H1 (cell line): ENCODE measurements at regions not wholly inside any gene's neighbourhood (a gene's known extent, or its start where the extent isn't known, plus 50 kb on each side); places are given as distances from the start of the nearest gene placed in this dataset.

ENCODE experiments used
- CTCF ChIA-PET: fragments of 300-600 bp; sonication (Branson Sonifier 250); formaldehyde crosslinking; loops from one replicate; lab custom pipeline; 2021; ENCODE audit not compliant: partially characterized antibody; lab: Charles Lee
- POLR2A ChIA-PET: fragments of 300-600 bp; sonication (Branson Sonifier 250); formaldehyde crosslinking; loops from one replicate; lab custom pipeline; 2021; ENCODE audit warnings: inconsistent platforms; ENCODE audit not compliant: partially characterized antibody; lab: Charles Lee
- DNase-seq, 2 experiments: peaks; one replicate each; pipeline versions ENCODE4 v3.0.0 to v3.0.0-alpha.2; 2010 to 2022; ENCODE audit warnings: low spot score in 2 of 2, low read depth in 1 of 2, mixed read lengths in 1 of 2
- FAIRE-seq: peaks from 2 replicates; lab custom pipeline; 2011; peaks lifted over from hg19 to GRCh38; lab: Jason Lieb, UNC
- H2AFZ ChIP-seq: 2 replicates; pipeline ENCODE4 v1.8.1; 2012; ENCODE audit warnings: low read length, inconsistent platforms
- H2AK5ac ChIP-seq: 2 replicates; pipeline ENCODE4 v1.6.1; 2013; ENCODE audit warnings: low read depth, low read length
- H2BK120ac ChIP-seq: replicated peaks from 2 replicates; pipeline ENCODE3; 2013; ENCODE audit warnings: low read depth, low read length, inconsistent platforms
- H2BK12ac ChIP-seq: 2 replicates; pipeline ENCODE4 v1.6.1; 2013; ENCODE audit warnings: low read depth, low read length
- H2BK15ac ChIP-seq: 2 replicates; pipeline ENCODE4 v1.6.1; 2013; ENCODE audit warnings: low read length
- H2BK20ac ChIP-seq: 2 replicates; pipeline ENCODE4 v1.6.1; 2013; ENCODE audit warnings: low read length
- H2BK5ac ChIP-seq: 2 replicates; pipeline ENCODE4 v1.6.1; 2013; ENCODE audit warnings: low read depth, low read length
- H3K14ac ChIP-seq: 2 replicates; pipeline ENCODE4 v1.6.1; 2013; ENCODE audit warnings: inconsistent platforms; ENCODE audit not compliant: insufficient read length
- H3K18ac ChIP-seq: 2 replicates; pipeline ENCODE4 v1.6.1; 2013; ENCODE audit warnings: low read length; ENCODE audit errors: extremely low read depth
- H3K23ac ChIP-seq: 2 replicates; pipeline ENCODE4 v1.6.1; 2013; ENCODE audit warnings: inconsistent platforms; ENCODE audit not compliant: insufficient read length
- H3K23me2 ChIP-seq: 2 replicates; pipeline ENCODE4 v1.6.1; 2013; ENCODE audit warnings: low read depth, low read length
- H3K27ac ChIP-seq: 2 replicates; pipeline ENCODE4 v1.6.1; 2011; ENCODE audit warnings: low read depth, low read length, inconsistent platforms
- H3K27me3 ChIP-seq, 4 experiments: replicated peaks in 1 of 4; 1 replicate in 1 of 4; 2 replicates in 3 of 4; pipeline versions ENCODE4 v1.6.1 to v1.8.1; 2011 to 2013; ENCODE audit warnings: low read length in 3 of 4, mild to moderate bottlenecking in 3 of 4, inconsistent platforms in 2 of 4, mixed read lengths in 2 of 4, moderate library complexity in 1 of 4; ENCODE audit not compliant: control insufficient read depth in 3 of 4, insufficient read depth in 3 of 4; ENCODE audit errors: extremely low read depth in 1 of 4
- H3K36me3 ChIP-seq, 4 experiments: 2 replicates each; pipeline versions ENCODE4 v1.6.1 to v1.8.1; 2011 to 2013; ENCODE audit warnings: mild to moderate bottlenecking in 4 of 4, low read length in 3 of 4, moderate library complexity in 2 of 4, control low read depth in 1 of 4, inconsistent platforms in 1 of 4; ENCODE audit not compliant: insufficient read depth in 4 of 4, control insufficient read depth in 2 of 4
- H3K4ac ChIP-seq: replicated peaks from 2 replicates; pipeline ENCODE3; 2013; ENCODE audit warnings: low read length, low read depth, mixed read lengths, inconsistent platforms; ENCODE audit not compliant: insufficient read length
- H3K4me1 ChIP-seq, 4 experiments: replicated peaks in 1 of 4; 1 replicate in 1 of 4; 2 replicates in 3 of 4; pipeline versions ENCODE4 v1.6.1 to v1.8.1; 2011 to 2013; ENCODE audit warnings: low read length in 3 of 4, inconsistent platforms in 2 of 4, mixed read lengths in 1 of 4; ENCODE audit not compliant: insufficient read depth in 4 of 4, control insufficient read depth in 3 of 4
- H3K4me2 ChIP-seq, 2 experiments: 2 replicates each; pipeline versions ENCODE4 v1.6.1 to v1.8.1; 2011 to 2013; ENCODE audit warnings: low read depth in 2 of 2, low read length in 2 of 2, control low read depth in 1 of 2, inconsistent platforms in 1 of 2, mild to moderate bottlenecking in 1 of 2; ENCODE audit not compliant: insufficient read depth in 1 of 2
- H3K4me3 ChIP-seq, 4 experiments: fragments of 200-600, 300-600 bp in 1 of 4; sonication (generic), shearing (Covaris generic), sonication (Bioruptor Twin) in 1 of 4; 2 replicates each; pipeline versions ENCODE4 v1.5.1 to v1.8.1; 2011 to 2016; ENCODE audit warnings: low read length in 4 of 4, low read depth in 3 of 4, control low read depth in 2 of 4, inconsistent platforms in 2 of 4, mild to moderate bottlenecking in 2 of 4, mixed read lengths in 1 of 4, moderate library complexity in 1 of 4; ENCODE audit not compliant: insufficient read depth in 2 of 4; ENCODE audit errors: extremely low read depth in 1 of 4
- H3K56ac ChIP-seq: replicated peaks from 2 replicates; pipeline ENCODE3; 2013; ENCODE audit warnings: low read depth, mild to moderate bottlenecking, mixed read lengths, low read length, inconsistent platforms; ENCODE audit not compliant: insufficient read length
- H3K79me1 ChIP-seq: 2 replicates; pipeline ENCODE4 v1.6.1; 2013; ENCODE audit warnings: low read depth, low read length, control low read depth
- H3K79me2 ChIP-seq, 2 experiments: 2 replicates each; pipeline versions ENCODE4 v1.6.1 to v1.8.1; 2012 to 2013; ENCODE audit warnings: low read length in 2 of 2, mild to moderate bottlenecking in 2 of 2, inconsistent platforms in 1 of 2; ENCODE audit not compliant: insufficient read depth in 2 of 2, control insufficient read depth in 1 of 2
- H3K9ac ChIP-seq, 4 experiments: replicated peaks in 1 of 4; 1 replicate in 1 of 4; 2 replicates in 3 of 4; pipeline versions ENCODE4 v1.6.1 to v1.8.1; 2011 to 2013; ENCODE audit warnings: low read depth in 3 of 4, low read length in 3 of 4, control low read depth in 2 of 4, mild to moderate bottlenecking in 2 of 4, moderate library complexity in 2 of 4, inconsistent platforms in 1 of 4; ENCODE audit errors: extremely low read depth in 1 of 4
- H3K9me3 ChIP-seq, 2 experiments: 2 replicates each; pipeline versions ENCODE4 v1.6.1 to v1.8.1; 2012 to 2013; ENCODE audit warnings: mild to moderate bottlenecking in 2 of 2, moderate library complexity in 2 of 2, control low read depth in 1 of 2, inconsistent platforms in 1 of 2, low read depth in 1 of 2, low read length in 1 of 2, mixed read lengths in 1 of 2; ENCODE audit not compliant: insufficient read depth in 2 of 2
- H4K20me1 ChIP-seq, 2 experiments: replicated peaks in 1 of 2; 2 replicates each; pipeline versions ENCODE3 to v1.8.1; 2011 to 2013; ENCODE audit warnings: inconsistent platforms in 2 of 2, low read length in 2 of 2, mild to moderate bottlenecking in 1 of 2; ENCODE audit not compliant: insufficient read depth in 2 of 2, control insufficient read depth in 1 of 2
- H4K5ac ChIP-seq: 2 replicates; pipeline ENCODE4 v1.6.1; 2013; ENCODE audit warnings: low read length, low read depth, mixed read lengths, inconsistent platforms; ENCODE audit not compliant: insufficient read length
- H4K8ac ChIP-seq: 2 replicates; pipeline ENCODE4 v1.8.0; 2013; ENCODE audit warnings: mild to moderate bottlenecking, moderate library complexity, low read length, inconsistent platforms; ENCODE audit not compliant: insufficient read depth; ENCODE audit errors: extremely low read depth
- H4K91ac ChIP-seq: replicated peaks from 2 replicates; pipeline ENCODE3; 2013; ENCODE audit warnings: low read length, mixed read lengths, inconsistent platforms; ENCODE audit not compliant: insufficient read length
- ATF2 ChIP-seq: IDR thresholded peaks from 2 replicates; pipeline ENCODE4 v1.6.1; 2012; ENCODE audit warnings: low read length, inconsistent platforms
- CHD2 ChIP-seq: IDR thresholded peaks from 2 replicates; pipeline ENCODE4 v1.6.1; 2012; ENCODE audit warnings: low read length, improper control_type of control experiment
- POLR2AphosphoS5 ChIP-seq: IDR thresholded peaks from 2 replicates; pipeline ENCODE4 v1.6.1; 2011; ENCODE audit warnings: low read depth, low read length
- SIN3A ChIP-seq, 2 experiments: IDR thresholded peaks in 1 of 2; conservative IDR thresholded peaks in 1 of 2; 2 replicates each; pipeline ENCODE4 v1.6.1; 2011 to 2012; ENCODE audit warnings: low read length in 2 of 2, improper control_type of control experiment in 1 of 2, low read depth in 1 of 2, mild to moderate bottlenecking in 1 of 2
- TAF7 ChIP-seq: optimal IDR thresholded peaks from 2 replicates; pipeline ENCODE3; 2011; ENCODE audit warnings: low read depth, mild to moderate bottlenecking, inconsistent platforms, low read length, moderate library complexity, borderline replicate concordance
- WGBS, 2 experiments: shearing (Covaris generic) in 1 of 2; methylation state at CpG; one replicate each; pipeline versions ENCODE4 v1.1.6 to v1.1.7; 2013 to 2015; ENCODE audit warnings: low lambda C conversion rate in 2 of 2, mixed read lengths in 2 of 2, inconsistent platforms in 1 of 2, low coverage in 1 of 2, missing lambda C conversion rate in 1 of 2; ENCODE audit not compliant: insufficient replicate concordance in 2 of 2, insufficient coverage in 1 of 2, insufficient read length in 1 of 2; ENCODE audit errors: extremely low coverage in 1 of 2, missing lambda C conversion rate in 1 of 2; 5-methylcytosine and 5-hydroxymethylcytosine counted together

GRCh38 chr9:115202181-115202580 lies 84.2 kb upstream of the TNC start:
- Histone ChIP-seq H4K91ac (no peak overlapping the region), H3K79me2 (no peaks in the 10 kb centered on the region), H2BK120ac (no peak overlapping the region), H3K9ac (no peak overlapping the region), H4K20me1 (no peaks in the 10 kb centered on the region), H3K14ac (no peak overlapping the region), H2AK5ac (no peak overlapping the region), H3K36me3 (no peaks in the 10 kb centered on the region), H3K27me3 (no peaks in the 10 kb centered on the region), H3K79me1 (no peaks in the 10 kb centered on the region), H3K4me3 (no peak overlapping the region), H2AFZ (no peak overlapping the region)
- CTCF ChIA-PET = interaction anchor here (1.5 kb wide), 1 partner anchor 10 kb away, joined by 3 read pairs; no protein-coding TSS in a partner anchor
- DNase-seq = no peak
- POLR2A ChIA-PET = interaction anchor here (0.7 to 0.9 kb wide), 2 partner anchors 15 to 277 kb away, joined by 3 read pairs; no protein-coding TSS in a partner anchor
- TF ChIP-seq SIN3A (conservative IDR thresholded peaks at IDR 0.05 in 1 of 2, IDR thresholded peaks at IDR 0.05 in 1 of 2; ENCODE audit: low read depth in 1 of 2, low read length in 2 of 2) (no peak), CHD2 (no peak), ATF2 (no peak), TAF7 (no peak), POLR2AphosphoS5 (no peak)
- TF ChIP-seq, all 59 proteins: peak for 0
- H2BK5ac ChIP-seq = no peak overlapping the region
- H3K18ac ChIP-seq = no peak overlapping the region
- no peak overlapping the region for H3K56ac ChIP-seq
- 80% methylated on average over 1 of the region's 1 CpG; no CpG with 5 or more reads in 1 of the 2 experiments for WGBS, 2 experiments
- no peak overlapping the region for H2BK15ac ChIP-seq
- H3K27ac ChIP-seq = no peak overlapping the region
- peaks cover 0 to 2% (median 0%) of the 10 kb centered on the region in 4 experiments; a peak in 1 of 7 replicates for H3K4me1 ChIP-seq
- H3K23me2 ChIP-seq = no peaks in the 10 kb centered on the region; the same call in 1 of the 2 replicates
- H2BK20ac ChIP-seq = no peak overlapping the region
- no peak overlapping the region for H3K4ac ChIP-seq
- no peaks in the 10 kb centered on the region for H3K9me3 ChIP-seq
- no peak overlapping the region for H4K8ac ChIP-seq
- H2BK12ac ChIP-seq = no peak overlapping the region
- no peak overlapping the region for H3K4me2 ChIP-seq
- H3K23ac ChIP-seq = no peak overlapping the region
- H4K5ac ChIP-seq = no peak overlapping the region
- no peak for FAIRE-seq
